A673 (cell line): ENCODE measurements at regions not wholly inside any gene's neighbourhood (a gene's known extent, or its start where the extent isn't known, plus 50 kb on each side); places are given as distances from the start of the nearest gene placed in this dataset.

Experiments used
- BruUV-seq: library from RNA; stranded (reverse); fragments of 400-500 nt; replicated peaks from 2 replicates; lab custom pipeline; 2021; lab: Mats Ljungman, UMichigan
- CTCF ChIA-PET: fragments of 300-600 bp; sonication (Branson Sonifier 250); formaldehyde crosslinking; loops from one replicate; lab custom pipeline; 2022; ENCODE audit warnings: antibody characterized with exemption; lab: Charles Lee
- POLR2A ChIA-PET: fragments of 300-600 bp; sonication (Branson Sonifier 250); formaldehyde crosslinking; loops from one replicate; lab custom pipeline; 2022; ENCODE audit warnings: antibody characterized with exemption; ENCODE audit not compliant: low non-redundant PET; lab: Charles Lee
- DNase-seq: peaks from one replicate; pipeline ENCODE4 v3.0.0-alpha.2; 2015; ENCODE audit warnings: low spot score
- H3K27ac ChIP-seq: fragments of 200-600 bp; sonication (generic); 2 replicates; pipeline ENCODE4 v1.5.1; 2016; ENCODE audit warnings: mixed run types, low read depth, mild to moderate bottlenecking, mixed read lengths, antibody characterized with exemption, low read length; ENCODE audit not compliant: poor library complexity, severe bottlenecking
- H3K27me3 ChIP-seq: fragments of 200-600 bp; sonication (generic); replicated peaks from 2 replicates; pipeline ENCODE4 v1.6.1; 2017; ENCODE audit warnings: mixed run types, low read depth, mild to moderate bottlenecking, mixed read lengths, antibody characterized with exemption, low read length; ENCODE audit not compliant: insufficient read depth, poor library complexity
- H3K36me3 ChIP-seq: fragments of 200-600 bp; sonication (generic); 2 replicates; pipeline ENCODE4 v1.6.1; 2016; ENCODE audit warnings: mixed run types, mild to moderate bottlenecking, mixed read lengths, antibody characterized with exemption, low read length; ENCODE audit not compliant: insufficient read depth, poor library complexity, severe bottlenecking
- H3K4me1 ChIP-seq: fragments of 200-600 bp; sonication (generic); 2 replicates; pipeline ENCODE4 v1.6.1; 2017; ENCODE audit warnings: mixed run types, mild to moderate bottlenecking, mixed read lengths, antibody characterized with exemption, low read length; ENCODE audit not compliant: insufficient read depth, poor library complexity, severe bottlenecking
- H3K4me3 ChIP-seq: fragments of 200-600 bp; sonication (generic); 2 replicates; pipeline ENCODE4 v1.5.1; 2016; ENCODE audit warnings: low read depth, mixed run types, mild to moderate bottlenecking, mixed read lengths, low read length; ENCODE audit not compliant: poor library complexity, severe bottlenecking
- H3K9me3 ChIP-seq: fragments of 200-600 bp; sonication (generic); 2 replicates; pipeline ENCODE4 v1.6.1; 2016; ENCODE audit warnings: mixed run types, low read depth, mild to moderate bottlenecking, mixed read lengths, antibody characterized with exemption, low read length; ENCODE audit not compliant: poor library complexity, severe bottlenecking
- CTCF ChIP-seq: fragments of 300-800, 200-600 bp; sonication (generic); conservative IDR thresholded peaks from 2 replicates; pipeline ENCODE4 v1.5.1; 2017; ENCODE audit warnings: low read depth, mild to moderate bottlenecking, antibody characterized with exemption, low read length, moderate library complexity, mixed read lengths
- EZH2 ChIP-seq: fragments of 200-600 bp; sonication (generic); IDR thresholded peaks from 2 replicates; pipeline ENCODE4 v1.6.1; 2017; ENCODE audit warnings: borderline replicate concordance, low read depth, mild to moderate bottlenecking, mixed read lengths, antibody characterized with exemption, low read length; ENCODE audit not compliant: poor library complexity, severe bottlenecking
- intact Hi-C: fragments of 100-400 bp; cut with micrococcal nuclease; formaldehyde crosslinking; loops from one replicate; pipeline ENCODE4 v1.10.0; 2022; ENCODE audit not compliant: unreplicated experiment

DNA sequence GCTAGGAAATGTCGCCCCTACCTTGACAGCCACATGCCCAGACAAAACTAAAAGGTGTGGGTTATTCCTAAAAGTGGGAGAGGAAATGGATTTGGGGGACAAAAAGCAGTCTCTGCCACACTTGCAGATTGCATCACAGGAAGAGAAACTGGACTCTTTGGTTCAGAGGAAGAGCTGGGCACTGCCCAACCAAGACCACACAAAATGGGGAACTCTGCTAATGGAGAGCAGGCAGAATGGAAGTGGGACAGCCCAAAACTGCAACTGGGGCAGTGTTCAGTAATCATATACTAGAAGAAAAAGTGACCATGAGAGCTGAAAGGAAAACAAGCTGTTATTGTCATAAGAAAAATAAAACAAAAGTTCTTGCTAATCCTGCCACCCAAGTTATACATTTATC, 138.9 kb upstream of the FRMD4B start:
- H3K4me3 ChIP-seq, result no peak overlapping the region
- ChIA-PET CTCF (no interaction called here), POLR2A (no interaction called here)
- H3K36me3 ChIP-seq, result no peaks in the 10 kb centered on the region
- BruUV-seq, result no TSS peak
- no peaks in the 10 kb centered on the region for H3K27me3 ChIP-seq
- H3K4me1 ChIP-seq, result no peaks in the 10 kb centered on the region
- no peak for TF ChIP-seq EZH2
- TF ChIP-seq CTCF, result no peak
- DNase-seq, result no peak
- no peak overlapping the region for H3K27ac ChIP-seq
- H3K9me3 ChIP-seq, result no peaks in the 10 kb centered on the region
- intact Hi-C loops, result no loop called here

- BruUV-seq, result no TSS peak
- POLR2A ChIA-PET, result no interaction called here
- H3K9me3 ChIP-seq, result no peaks in the 10 kb centered on the region
- CTCF ChIA-PET, result no interaction called here
- no peak for DNase-seq
- intact Hi-C loops, result no loop called here
- no peak for TF ChIP-seq EZH2
- TF ChIP-seq CTCF, result no peak
- H3K27me3 ChIP-seq, result no peaks in the 10 kb centered on the region
- no peak overlapping the region for H3K4me3 ChIP-seq
- H3K4me1 ChIP-seq, result no peaks in the 10 kb centered on the region
- H3K27ac ChIP-seq, result no peak overlapping the region
- no peaks in the 10 kb centered on the region for H3K36me3 ChIP-seq
Measured at GRCh38 chr3:69521286-69521685, 135.4 kb upstream of the FRMD4B start.

DNA sequence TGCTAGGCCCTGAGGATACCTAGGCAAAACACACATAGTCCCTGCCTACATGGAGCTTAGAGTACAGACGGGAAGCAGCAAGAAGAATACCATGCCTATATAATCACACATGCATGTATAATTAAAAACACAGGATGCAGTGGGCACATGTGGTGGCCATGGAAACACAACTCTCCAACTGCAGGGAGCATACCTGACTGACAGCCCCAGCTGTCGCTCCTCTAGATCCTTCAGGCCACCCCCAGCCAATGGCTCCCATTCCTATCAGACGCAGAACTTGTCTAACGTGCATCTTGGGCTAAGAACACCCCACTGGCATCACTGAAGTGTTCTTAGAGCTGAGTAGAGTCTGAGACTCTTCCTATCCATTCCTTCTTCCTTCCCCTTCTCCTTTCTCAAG, 125.5 kb upstream of the FRMD4B start:
- intact Hi-C loops, result no loop called here
- TF ChIP-seq CTCF (no peak), EZH2 (no peak)
- POLR2A ChIA-PET, result no interaction called here

More for the DNA sequence above, 125.5 kb upstream of the FRMD4B start:
- no peak overlapping the region for H3K27ac ChIP-seq
- H3K9me3 ChIP-seq, result no peaks in the 10 kb centered on the region
- no peaks in the 10 kb centered on the region for H3K27me3 ChIP-seq
- CTCF ChIA-PET, result no interaction called here
- H3K4me3 ChIP-seq, result no peak overlapping the region
- DNase-seq, result no peak
- no peaks in the 10 kb centered on the region for H3K4me1 ChIP-seq
- H3K36me3 ChIP-seq, result no peaks in the 10 kb centered on the region
- BruUV-seq, result no TSS peak
